ENCODE measurements at regions not wholly inside any gene's neighbourhood (a gene's known extent, or its start where the extent isn't known, plus 50 kb on each side); places are given as distances from the start of the nearest gene placed in this dataset.

DNA sequence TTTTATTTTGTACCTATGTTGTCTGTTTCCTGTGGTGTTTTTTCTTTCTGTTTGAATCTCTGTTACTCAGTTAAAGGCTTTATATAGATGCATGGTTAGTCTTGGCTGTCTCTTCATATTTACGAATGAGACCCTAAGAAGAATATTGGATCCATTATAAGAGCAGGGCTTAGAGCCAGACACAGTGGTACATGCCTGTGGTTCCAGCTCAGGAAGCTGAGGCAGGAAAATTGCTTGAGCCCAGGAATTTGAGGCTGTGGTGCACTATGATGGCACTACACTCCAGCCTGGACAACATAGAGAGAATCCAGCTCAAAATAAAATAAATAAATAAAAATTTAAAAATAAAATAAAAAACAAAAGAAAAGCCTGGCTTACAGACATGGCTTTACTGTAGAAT, 211.1 kb downstream of the SOD2 start:
- DNase-seq (ENCODE audit: low read depth in 2 of 2) = no peak

DNA sequence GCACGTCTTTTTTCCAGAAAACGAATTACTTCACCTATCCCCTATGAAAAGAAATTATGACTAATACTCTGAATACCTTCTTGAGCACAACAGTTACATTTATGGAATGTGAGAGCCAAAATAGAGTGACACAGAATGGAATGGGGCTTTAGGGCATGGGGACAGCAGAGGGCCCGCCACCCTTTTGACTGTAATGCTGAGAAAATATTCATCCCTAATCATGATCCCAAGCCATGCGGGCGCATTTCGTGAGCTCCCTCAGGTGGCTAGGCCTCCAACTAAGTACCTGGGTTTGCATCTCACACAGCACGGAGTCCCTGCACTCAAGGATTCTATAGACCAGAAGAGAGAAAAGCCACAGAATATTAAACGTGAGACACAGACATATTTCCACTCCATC, 212.6 kb downstream of the SOD2 start:
- DNase-seq (ENCODE audit: low read depth in 2 of 2) = no peak

DNA sequence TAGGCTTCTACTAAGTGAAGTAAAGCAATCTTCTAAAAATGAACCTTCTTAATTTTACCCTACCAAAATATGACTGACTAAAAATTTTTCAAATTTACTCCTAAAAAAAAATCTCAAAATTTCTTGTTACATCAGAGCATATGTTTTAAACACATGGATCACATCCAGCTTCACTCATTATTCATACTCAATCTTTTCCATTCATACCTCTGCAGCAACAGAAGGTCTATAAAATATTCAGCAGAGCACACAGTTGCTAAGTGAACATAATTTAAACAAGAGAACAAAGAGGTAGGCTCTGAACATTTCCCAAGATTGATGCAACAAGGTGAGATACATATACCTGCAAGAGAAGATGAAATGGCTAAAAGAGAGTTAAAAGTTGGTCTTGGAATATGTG, 213.9 kb downstream of the SOD2 start:
- DNase-seq (ENCODE audit: low read depth in 2 of 2) = no peak

DNA sequence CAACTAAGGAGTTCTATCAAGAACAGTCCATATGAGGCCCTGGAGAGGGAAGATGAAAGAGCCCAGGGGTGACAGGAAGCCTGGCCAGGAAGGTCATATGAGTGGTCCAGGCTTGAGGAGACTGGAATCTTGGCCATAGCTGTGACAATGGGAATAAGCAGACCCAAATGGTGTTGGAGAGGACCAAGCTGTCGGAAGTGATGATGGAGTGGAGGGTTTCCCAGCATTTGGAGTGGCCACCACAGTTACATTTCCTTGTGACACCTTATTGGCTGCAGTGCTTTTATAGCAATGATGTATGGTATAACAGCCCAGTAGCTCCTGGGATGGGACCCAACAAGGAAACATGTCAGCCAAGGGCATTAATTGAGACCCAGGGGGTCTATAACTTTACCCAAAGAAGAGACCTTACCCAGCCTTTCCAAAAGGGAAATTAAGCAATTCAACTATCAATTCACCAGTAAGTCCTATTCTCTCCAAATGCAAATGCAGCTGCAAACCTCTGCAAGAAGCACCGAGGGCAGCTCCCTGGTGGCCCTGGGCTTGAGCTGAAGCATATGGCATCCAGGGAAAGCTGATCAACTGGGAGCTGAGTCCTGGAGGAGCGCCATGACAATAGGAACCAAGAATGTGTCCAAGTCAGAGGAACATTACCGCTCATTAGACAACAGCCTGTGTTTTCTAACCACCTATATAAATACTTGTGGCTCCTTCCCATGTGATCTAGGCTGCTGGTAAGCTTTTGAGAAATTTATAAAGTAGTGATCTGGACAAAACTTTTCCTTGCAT, 219.4 kb downstream of the SOD2 start:
- DNase-seq (ENCODE audit: low read depth in 2 of 2) = no peak

DNA sequence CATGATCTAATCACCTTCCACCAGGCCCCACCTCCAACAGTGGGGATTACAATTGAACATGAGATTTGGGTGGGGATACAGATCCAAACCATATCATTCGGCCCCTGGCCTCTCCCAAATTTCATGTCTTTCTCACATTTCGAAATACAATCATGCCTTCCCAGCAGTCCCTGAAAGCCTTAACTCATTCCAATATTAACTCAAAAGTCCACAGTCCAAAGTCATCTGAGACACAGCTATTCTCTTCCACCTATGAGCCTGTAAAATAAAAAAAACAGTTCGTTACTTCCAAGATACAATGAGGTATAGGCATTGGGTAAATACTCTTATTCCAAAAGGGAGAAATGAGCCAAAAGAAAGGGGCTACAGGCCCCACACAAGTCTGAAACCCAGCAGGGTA, 222.6 kb downstream of the SOD2 start:
- no peak for DNase-seq (ENCODE audit: low read depth in 2 of 2)

DNA sequence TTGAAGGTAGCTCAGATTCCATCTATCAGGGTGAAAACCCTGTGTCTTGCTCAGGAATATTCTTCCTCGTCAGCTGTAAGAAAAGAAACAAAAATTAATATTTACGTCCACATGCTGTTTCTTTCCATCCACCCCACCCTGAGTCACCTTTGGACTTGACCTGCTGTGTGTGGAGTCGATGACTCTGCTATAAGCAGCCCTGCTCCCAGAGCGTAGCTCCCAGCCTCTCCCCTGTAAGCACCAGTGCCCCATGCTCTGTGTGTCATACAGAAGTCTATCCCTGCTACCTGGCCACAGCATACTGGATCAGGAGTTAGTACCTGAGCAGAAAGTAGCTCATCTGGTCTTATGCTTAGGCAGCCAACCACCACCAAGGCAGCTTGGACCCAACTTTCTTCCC, 223.6 kb downstream of the SOD2 start:
- DNase-seq (ENCODE audit: low read depth in 2 of 2) = no peak

DNA sequence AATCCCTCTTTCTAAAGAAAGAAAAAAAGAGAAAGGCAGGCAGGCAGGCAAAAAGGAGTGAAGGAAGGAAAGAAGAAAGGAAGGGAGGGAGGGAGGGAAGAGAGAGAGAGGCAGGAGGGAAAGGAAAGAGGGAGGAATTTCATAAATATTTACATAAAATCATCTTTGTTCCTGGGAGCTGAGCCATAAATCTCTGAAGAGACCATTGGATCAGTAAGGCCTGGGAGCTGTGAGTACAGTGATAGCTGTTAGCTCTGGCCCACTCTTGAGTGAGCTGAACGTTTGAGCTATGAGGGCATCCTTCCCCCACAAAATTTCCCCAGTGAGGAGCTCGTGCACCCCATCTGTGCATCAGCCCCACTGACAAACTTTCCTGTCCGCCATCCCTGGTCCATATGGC, 224.0 kb downstream of the SOD2 start:
- no peak for DNase-seq (ENCODE audit: low read depth in 2 of 2)

DNA sequence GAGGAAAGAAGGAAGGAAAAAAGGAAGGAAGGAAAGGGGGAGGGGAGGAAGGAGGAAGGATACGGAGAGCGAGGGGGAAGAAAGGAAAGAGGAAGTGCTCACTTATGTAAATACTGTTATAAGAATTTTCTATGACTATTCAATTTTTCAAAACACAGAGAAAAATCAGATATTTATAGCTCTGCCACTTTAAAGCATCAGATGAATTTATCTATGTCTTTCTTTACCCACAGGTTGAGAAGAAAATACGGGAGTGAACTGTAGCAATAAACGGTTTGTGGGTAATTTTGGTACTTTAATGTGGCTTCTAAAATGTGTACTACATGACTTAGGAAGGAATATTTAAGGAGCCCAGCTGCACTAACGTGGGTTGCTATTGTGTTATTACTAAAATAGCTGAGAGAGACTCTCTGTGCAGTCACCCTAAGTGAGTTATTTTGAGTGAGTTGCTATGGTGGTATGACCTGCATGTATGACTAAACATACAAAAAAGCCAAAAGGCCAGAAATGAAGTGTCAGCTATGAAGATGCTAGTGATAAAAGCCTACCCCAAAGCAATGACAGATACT, 225.5 kb downstream of the SOD2 start:
- DNase-seq (ENCODE audit: low read depth in 2 of 2) = no peak

DNA sequence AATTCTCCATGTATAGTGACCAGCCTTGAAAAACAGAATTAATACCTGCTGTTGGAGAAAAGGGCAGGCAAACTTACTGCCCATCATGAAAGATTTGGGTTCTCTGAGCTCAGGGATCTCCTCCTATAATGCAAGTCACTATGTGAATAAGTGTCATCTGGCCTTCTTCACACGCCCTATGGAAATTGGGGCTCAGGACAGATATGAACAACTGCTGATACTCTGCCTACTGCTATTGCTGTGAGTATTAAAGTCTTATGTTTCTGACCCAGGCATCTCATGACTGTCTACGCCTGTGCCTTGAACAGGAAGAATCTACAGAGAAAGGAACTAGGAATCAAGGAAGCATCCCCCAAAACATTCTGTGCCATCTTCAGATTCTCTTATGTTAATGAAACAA, 226.1 kb downstream of the SOD2 start:
- DNase-seq (ENCODE audit: low read depth in 2 of 2) = no peak

DNA sequence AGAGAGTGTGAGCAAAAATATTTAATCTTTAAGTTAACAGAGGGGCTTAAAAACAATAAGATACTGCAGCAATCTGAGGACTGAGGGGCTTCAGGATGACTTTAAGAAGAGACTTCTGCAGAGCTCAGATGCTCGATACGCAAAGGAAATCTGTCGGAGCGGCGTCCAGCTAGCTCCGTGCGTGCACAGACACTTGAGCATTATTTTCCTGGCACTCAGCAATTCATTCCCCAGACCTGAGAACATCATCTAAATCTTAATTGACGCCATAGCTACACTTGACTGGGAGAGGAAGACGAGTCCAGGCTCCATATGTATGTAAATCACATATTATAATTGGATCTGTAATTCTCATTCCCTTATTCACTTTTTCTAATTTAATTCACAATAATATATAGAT, 228.2 kb downstream of the SOD2 start:
- no peak for DNase-seq (ENCODE audit: low read depth in 2 of 2)

DNA sequence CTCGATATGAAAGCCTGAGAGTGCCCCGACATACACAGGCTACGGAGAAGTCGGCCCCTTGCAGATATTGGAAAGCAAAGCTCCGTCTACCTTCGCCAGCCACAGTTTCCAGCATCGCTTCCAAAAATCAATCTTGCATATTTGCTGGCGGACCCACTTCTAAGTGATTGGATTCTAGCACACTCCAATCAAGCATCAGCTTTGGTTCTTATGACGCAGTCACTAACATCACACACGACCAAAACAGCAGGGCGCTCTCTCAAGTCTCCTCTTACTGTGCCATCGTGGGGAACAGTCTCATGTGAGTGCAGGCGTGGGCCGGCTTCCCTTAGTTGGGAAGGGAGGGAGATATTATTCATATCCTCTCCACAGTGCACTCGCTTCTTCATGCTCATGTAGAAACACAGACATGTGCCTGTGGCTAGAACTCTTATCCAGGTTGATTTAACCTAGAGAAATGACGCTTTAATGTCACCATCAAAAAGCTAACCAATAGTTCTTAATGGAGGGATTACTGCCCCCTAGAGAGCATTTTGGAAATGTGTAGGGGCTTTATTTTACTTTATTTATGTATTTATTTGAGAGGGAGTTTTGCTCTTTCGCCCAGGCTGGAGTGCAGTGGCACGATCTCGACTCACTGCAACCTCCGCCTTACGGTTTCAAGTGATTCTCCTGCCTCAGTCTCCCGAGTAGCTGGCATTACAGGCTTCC, 229.8 kb downstream of the SOD2 start:
- DNase-seq (ENCODE audit: low read depth in 2 of 2) = no peak

DNA sequence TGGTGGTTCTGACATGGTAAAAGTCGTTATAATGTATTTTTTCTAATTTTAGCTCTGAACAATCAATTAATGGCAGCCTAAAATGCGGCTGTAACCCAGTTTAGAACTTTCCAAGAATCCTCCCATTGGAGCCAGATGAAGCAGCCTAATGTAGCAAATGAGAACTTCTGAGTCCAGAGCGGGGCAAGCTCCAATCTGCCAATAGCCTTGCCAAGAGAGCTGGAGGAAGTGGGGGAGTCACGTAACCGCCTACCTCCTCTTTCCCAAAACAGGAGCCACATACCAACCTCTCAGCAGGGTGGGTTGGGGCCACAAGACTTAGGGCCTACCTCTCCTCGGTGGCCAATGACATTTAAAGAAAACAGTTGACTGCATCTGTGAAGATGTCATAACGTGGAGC, 230.6 kb downstream of the SOD2 start:
- DNase-seq (ENCODE audit: low read depth in 2 of 2) = no peak

DNA sequence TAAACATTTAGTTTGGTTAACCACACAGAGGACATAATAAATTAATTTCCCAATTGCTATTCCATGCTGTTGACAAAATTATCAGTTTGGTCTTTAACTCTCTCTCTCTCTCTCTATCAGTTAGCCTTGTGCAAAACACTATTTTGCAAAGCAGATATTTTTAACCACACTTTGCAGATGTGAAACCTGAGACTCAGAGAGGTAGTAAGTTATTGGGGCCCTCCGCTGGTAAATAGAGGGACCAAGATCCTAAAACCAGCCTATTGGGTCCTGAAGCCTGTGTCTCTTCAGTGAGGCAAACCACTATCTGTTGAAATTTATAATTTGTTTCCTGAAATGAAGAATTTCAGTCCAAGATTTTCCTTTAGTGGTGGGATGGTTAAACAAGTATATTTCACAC, 231.0 kb downstream of the SOD2 start:
- no peak for DNase-seq (ENCODE audit: low read depth in 2 of 2)

DNA sequence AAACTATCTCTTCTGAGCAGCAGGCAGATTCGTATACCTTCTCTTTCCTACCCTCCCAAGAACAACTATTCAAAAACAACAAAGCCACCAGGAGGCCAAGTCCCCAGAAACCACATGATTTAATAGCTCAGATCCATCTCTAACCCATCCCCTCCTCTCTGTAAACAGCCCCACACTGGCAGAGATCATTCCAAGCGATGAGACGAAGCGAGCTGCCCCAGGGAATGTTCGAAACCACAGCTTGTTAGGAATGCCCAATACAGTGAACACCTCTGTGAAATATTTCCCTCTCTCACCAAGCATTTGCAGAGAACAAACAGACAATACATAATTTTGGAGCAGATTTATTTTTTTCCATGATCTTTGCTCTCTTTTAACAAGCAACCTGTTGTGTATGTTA, 231.8 kb downstream of the SOD2 start:
- no peak for DNase-seq (ENCODE audit: low read depth in 2 of 2)

DNA sequence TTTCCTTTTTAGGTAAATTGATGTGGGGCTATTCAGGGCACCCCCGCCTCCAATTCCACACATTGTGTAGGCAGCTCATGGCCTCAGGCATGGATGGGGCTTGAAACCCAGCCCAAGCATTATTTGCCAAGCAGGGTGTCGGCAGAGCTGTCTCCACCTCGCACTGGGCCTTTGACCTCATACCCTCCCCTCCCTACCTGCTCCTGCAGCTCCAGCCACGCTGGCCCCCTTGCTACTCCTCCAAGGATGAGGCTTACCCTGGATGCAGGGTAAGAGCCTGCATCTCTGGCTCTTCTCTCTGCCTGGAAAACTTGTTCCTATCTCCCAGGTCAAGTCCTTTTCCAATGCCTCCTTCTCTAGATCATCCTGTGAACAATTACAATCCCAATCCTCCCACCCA, 232.6 kb downstream of the SOD2 start:
- DNase-seq (ENCODE audit: low read depth in 2 of 2) = no peak

DNA sequence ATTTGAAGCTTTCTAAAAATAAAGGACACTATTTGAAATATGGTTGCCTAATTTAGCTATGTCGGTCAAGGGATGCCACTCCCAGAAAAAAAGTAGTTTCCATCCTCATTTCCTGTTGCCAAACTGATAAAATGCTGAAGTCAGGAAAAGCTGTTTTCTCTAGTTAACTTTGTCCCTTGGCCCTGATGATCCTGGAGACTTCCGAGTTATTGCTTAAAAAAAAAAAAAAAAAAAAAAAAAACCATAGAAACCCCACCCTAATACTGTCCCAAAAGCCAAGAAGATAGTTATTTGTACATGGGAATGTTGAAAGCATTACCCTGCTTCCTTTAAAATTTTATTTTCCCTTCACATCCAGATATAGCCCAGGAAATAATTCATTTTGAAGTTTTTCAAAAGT, 236.7 kb downstream of the SOD2 start:
- DNase-seq (ENCODE audit: low read depth in 2 of 2) = no peak

DNA sequence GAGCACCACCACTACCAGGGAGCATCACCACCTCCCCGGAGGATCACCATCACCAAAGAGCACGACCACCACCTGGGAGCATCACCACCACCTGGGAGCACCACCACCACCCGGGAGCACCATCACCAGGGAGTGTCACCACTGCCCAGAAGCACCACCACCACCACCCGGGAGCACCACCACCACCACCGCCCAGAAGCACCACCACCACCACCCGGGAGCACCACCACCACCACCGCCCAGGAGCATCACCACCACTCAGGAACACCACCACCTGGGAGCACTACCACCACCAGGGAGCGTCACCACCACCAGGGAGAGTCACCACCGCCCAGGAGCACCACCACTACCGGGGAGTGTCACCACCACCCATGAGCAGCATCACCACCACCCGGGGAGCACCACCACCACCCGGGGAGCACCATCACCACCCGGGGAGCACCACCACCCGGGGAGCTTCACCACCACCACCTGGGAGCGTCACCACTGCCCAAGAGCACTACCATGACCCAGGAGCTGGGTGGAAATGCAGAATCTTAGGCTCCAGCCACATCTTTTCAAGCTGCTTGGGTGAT, 237.3 kb downstream of the SOD2 start:
- DNase-seq (ENCODE audit: low read depth in 2 of 2) = no peak

DNA sequence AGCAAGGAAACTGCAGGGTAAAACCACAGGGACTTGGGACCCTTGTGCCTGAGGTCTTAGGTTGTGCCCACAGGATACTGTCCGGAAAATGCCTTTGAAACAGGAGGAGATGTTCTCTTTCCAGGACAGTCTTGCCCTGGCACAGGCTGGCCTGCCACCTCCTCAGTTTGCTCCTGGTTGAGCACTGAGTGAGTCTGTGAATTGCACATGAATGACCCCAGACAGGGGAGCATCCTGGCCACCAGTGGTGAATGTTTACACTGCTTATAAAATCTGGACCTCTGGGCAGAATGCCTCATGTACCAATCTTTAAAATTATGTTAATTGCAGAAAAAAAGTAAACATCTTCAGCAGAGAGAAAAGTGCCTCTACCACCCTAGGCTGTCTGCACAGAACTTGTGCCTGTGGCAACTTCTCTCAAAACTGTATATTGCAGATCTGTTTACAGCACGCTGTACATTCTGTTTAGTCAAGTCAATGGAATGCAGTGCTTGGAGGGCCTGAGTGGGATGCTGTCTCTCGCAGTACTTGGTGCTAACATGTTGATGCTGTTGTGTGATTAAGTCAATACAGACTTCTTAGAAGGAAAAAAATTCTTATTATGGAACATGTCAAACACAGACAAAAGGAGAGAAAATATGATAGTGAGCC, 242.1 kb downstream of the SOD2 start:
- DNase-seq (ENCODE audit: low read depth in 2 of 2) = no peak

DNA sequence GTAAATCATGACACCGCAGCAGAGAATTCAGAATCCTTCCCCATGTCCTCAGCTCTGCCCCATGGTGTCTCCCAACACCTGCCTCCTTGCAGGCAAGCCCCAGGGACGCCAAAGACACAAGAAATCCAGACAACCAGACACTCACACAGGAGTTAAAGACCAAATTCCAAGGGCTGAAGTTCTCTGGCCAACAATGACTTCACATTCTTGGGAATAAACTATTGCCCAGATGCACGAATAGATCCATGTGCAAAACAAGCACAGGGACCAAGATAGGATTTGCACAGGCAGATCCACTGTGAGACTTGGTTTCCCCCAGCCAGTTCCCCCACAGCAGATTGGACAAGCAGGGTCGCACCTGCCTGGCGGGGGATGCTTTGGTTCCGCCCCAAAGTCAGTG, 246.7 kb downstream of the SOD2 start:
- DNase-seq (ENCODE audit: low read depth in 2 of 2) = no peak

DNA sequence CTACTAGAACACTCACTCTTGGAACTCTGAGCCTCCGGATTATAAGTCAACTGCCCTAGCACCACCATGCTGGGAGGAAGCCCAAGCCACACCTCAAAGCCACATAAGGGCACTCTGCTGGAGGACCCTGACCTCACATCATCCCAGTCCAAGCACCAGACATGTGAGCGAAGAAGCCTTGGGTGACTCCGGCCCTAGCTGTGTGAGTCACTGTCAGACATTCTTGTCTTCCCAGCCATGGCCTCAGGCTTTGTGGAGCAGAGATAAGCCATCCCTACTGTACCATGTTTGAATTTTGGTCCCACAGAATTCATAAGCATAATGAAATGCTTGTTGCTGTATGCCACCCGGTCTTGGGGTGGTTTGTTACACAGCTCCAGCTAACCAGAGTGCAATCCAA, 247.7 kb downstream of the SOD2 start:
- no peak for DNase-seq (ENCODE audit: low read depth in 2 of 2)

DNA sequence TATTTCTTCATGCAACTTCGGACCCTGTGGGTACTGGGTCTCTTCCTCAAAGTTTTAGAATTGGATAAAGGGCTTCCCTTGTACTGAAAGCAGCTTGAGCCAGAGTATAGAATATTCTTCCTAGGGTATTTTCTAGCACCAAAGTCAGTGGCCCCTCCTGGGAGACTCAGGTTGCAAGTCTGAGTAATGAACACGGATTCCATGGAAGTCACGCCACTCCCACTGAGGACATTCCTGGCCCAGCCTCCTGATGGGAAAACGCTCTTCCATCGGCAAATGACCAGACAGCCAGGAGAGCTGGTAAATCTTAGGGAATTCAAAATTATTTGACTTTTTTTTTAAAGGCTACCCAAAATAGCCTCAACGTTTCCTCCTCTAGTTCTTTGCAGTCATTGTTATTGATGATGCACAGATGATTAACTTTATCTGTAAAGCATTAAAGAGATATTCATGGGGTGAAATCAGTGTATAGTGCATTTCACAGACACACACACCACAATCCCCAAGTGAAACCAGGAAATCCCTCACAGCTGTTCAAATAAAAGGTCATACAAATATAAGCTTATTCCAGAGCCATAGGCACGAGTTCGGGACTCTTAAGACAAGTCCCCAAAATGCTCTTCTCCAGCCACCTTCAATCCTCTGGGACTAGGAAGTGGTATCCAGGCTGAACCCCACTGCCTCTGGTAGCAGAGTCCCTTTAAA, 248.8 kb downstream of the SOD2 start:
- no peak for DNase-seq (ENCODE audit: low read depth in 2 of 2)
